ENCODE measurements at regions not wholly inside any gene's neighbourhood (a gene's known extent, or its start where the extent isn't known, plus 50 kb on each side); places are given as distances from the start of the nearest gene placed in this dataset.

GRCh38 chr11:37456746-37457145 lies 858.7 kb upstream of the RAG2 start:
- TF ChIP-seq CTCF (IDR thresholded peaks at IDR 0.05; ENCODE audit: insufficient read depth, low read depth, low read length) (no peak), EZH2 (IDR thresholded peaks at IDR 0.05; ENCODE audit: insufficient read depth, low read length) (no peak)
